Dendritic cell treated with granulocyte-macrophage colony-stimulating factor and Interleukin-4, amounts not matched to agents 40 ng/mL and 50 ng/mL, for 4 days (primary cell): ENCODE measurements at regions not wholly inside any gene's neighbourhood (a gene's known extent, or its start where the extent isn't known, plus 50 kb on each side); places are given as distances from the start of the nearest gene placed in this dataset.
"Not testable (repeated sequence)": the region's sequence is repeated elsewhere in the genome, so short reads cannot be mapped to it uniquely, and the experiment has no call there.

ENCODE experiments used
- H3K27ac Mint-ChIP-seq: one replicate; pipeline ENCODE4 v1.8.0; 2022; ENCODE audit warnings: mild to moderate bottlenecking, mixed read lengths
- H3K27me3 Mint-ChIP-seq: one replicate; pipeline ENCODE4 v1.8.0; 2022; ENCODE audit warnings: mild to moderate bottlenecking, mixed read lengths
- H3K36me3 Mint-ChIP-seq: one replicate; pipeline ENCODE4 v1.8.0; 2022; ENCODE audit warnings: low read depth, mixed read lengths
- H3K4me1 Mint-ChIP-seq: one replicate; pipeline ENCODE4 v1.8.0; 2022; ENCODE audit warnings: low read depth, mixed read lengths
- H3K4me3 Mint-ChIP-seq: one replicate; pipeline ENCODE4 v1.8.0; 2022; ENCODE audit warnings: mild to moderate bottlenecking, moderate library complexity, mixed read lengths
- H3K9me3 Mint-ChIP-seq: one replicate; pipeline ENCODE4 v1.8.0; 2022; ENCODE audit warnings: mixed read lengths
- intact Hi-C: fragments of 100-400 bp; cut with micrococcal nuclease; formaldehyde crosslinking; loops from one replicate; pipeline ENCODE4 v1.15.0; 2022

DNA sequence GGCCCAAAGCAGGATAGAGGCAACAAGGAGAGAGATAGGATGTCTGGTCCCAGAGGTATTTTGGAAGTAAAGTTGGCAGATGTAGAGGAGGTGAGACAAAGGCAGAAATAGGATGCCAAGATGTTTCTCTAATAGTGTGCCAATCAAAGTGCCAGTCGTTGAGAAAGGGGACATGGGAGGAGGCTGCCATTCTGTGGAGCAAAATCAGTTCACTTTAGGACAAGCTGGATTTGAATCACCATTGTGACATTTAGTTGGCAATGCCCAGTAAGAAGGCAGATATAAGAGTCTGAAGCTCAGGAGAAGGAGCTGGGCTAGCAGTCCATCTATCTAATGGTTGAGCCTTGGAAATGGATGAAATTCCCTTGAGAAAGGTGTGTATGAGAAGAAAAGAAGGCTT, 53.8 kb downstream of the ADRB2 start:
- Mint-ChIP-seq H3K27me3 (no peaks in the 10 kb centered on the region), H3K4me1 (peaks cover 46% of the 10 kb centered on the region), H3K4me3 (no peak overlapping the region), H3K36me3 (no peaks in the 10 kb centered on the region), H3K9me3 (peaks cover 5% of the 10 kb centered on the region), H3K27ac (no peak overlapping the region)
- intact Hi-C loops: no loop called here

- H3K4me1 Mint-ChIP-seq: peaks cover 46% of the 10 kb centered on the region
Observed at GRCh38 chr5:148880696-148881095, 54.3 kb downstream of the ADRB2 start.

GRCh38 chr5:148882332-148882731, 55.9 kb downstream of the ADRB2 start:
- H3K4me3 Mint-ChIP-seq: no peak overlapping the region
- no peaks in the 10 kb centered on the region for H3K36me3 Mint-ChIP-seq
- H3K27ac Mint-ChIP-seq: no peak overlapping the region
- H3K4me1 Mint-ChIP-seq: peaks cover 40% of the 10 kb centered on the region
- intact Hi-C loops: no loop called here
- peaks cover 13% of the 10 kb centered on the region for H3K9me3 Mint-ChIP-seq
- no peaks in the 10 kb centered on the region for H3K27me3 Mint-ChIP-seq

More at GRCh38 chr5:148880696-148881095, 54.3 kb downstream of the ADRB2 start:
- Mint-ChIP-seq H3K4me3 (no peak overlapping the region), H3K36me3 (no peaks in the 10 kb centered on the region), H3K27ac (no peak overlapping the region), H3K27me3 (no peaks in the 10 kb centered on the region), H3K9me3 (peaks cover 10% of the 10 kb centered on the region)
- intact Hi-C loops: no loop called here

DNA sequence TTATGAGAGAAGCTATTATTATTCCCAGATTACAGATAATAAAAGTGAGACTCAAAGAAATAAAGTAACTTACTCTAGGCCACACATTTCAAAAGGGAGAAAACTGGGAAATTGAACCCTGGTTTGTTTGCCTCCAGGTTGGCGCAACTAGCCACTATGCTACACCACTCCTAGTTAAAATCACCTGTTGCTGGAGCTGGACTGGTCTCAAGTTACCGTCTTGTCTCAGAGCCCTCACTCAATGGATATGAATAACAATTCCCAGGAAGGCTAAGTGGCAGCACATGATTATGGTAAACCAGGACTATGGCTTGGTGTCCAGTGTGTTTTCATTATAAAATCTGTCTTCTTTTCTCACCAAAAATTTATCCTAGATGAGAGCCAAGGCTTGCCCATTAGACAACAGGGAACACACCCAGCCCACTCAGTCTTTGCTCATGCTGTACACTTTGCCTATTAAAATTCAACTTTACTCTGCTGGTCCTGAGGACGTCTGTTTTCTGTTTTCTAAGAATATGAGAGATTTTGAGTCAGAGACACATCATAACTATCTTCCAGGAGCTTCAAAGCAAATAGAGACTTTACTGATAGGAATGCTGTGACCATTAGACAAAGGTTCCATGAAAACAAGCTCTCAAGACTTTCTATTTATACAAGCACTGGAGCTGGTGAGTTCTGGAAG, 58.1 kb downstream of the ADRB2 start:
- Mint-ChIP-seq H3K9me3 (peaks cover 13% of the 10 kb centered on the region), H3K27me3 (peaks cover 1% of the 10 kb centered on the region), H3K4me1 (peaks cover 28% of the 10 kb centered on the region), H3K27ac (no peak overlapping the region), H3K36me3 (no peaks in the 10 kb centered on the region), H3K4me3 (no peak overlapping the region)
- intact Hi-C loops: no loop called here

DNA sequence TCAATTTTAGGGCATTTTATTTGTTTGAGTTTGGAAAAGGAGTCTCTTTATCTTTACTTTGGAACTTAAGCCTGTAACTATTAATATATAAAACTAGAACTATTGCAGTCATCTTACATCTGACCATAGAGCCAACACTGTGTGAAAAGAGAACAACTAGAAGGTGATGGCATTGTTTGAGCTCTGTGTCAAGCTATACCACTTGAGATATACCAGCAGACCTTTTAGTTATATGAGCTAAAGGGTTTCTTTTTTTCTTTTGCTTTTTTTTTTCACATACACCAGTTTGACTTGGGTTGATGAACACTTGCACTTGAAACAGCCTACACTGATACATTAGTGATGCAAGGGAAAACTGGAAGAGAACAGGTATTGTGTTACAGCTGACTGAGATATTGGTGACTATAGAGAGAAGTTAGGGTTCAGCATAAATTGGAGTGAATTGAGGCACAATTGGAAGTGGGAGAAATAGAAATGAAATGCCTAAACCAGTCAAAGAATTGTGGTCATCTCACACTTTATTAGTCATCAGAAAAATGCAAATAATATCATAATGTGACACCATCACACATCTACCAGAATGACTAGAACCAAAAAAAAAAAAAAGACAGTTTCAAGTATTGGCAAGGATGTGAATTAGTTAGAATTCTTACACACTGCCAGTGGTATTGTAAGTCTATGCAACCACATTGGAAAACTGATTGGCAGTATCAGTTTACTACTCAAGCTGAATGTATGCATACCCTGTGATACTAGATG, 60.9 kb downstream of the ADRB2 start:
- no peaks in the 10 kb centered on the region for H3K36me3 Mint-ChIP-seq

DNA sequence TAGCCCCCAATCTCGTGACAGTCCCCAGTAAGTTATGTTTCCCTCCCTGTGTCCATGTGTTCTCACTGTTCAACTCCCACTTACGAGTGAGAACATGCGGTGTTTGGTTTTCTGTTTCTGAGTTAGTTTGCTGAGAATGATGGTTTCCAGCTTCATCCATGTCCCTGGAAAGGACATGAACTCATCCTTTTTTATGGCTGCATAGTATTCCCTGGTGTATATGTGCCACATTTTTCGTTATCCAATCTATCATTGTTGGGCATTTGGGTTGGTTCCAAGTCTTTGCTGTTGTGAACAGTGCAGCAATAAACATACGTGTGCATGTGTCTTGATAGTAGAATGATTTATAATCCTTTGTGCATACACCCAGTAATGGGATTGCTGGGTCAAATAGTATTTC, 63.5 kb downstream of the ADRB2 start:
- intact Hi-C loops, H3K4me1 Mint-ChIP-seq, H3K27me3 Mint-ChIP-seq, H3K27ac Mint-ChIP-seq, H3K4me3 Mint-ChIP-seq, H3K36me3 Mint-ChIP-seq: not testable (repeated sequence)
- H3K9me3 Mint-ChIP-seq: peaks cover 44% of the 10 kb centered on the region

More for the DNA sequence above, 60.9 kb downstream of the ADRB2 start:
- H3K4me3 Mint-ChIP-seq: no peak overlapping the region
- H3K27me3 Mint-ChIP-seq: peaks cover 1% of the 10 kb centered on the region
- H3K4me1 Mint-ChIP-seq: peaks cover 9% of the 10 kb centered on the region
- intact Hi-C loops: no loop called here
- H3K9me3 Mint-ChIP-seq: peaks cover 21% of the 10 kb centered on the region
- H3K27ac Mint-ChIP-seq: no peak overlapping the region

GRCh38 chr5:148895441-148895840, 69.0 kb downstream of the ADRB2 start:
- H3K9me3 Mint-ChIP-seq: peaks cover 26% of the 10 kb centered on the region
- intact Hi-C loops: not testable (repeated sequence)

DNA sequence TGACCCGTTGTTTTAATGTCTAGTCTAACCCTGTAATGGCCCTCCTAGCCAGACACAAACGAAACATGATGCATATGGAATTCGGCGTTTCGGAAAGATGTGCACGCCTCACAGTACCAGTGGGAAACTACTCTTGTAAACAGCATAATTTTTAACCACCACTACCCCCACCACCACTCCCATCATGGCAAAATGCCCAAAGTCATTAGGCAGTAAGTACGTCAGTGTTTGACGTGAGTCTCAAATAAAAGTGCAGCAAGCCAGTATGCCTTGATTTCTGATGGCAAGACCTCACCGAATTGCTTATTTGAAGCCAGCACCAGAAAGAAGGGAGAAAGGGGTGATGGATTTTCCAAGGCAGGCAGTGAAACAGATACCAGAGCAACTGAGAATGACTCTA, 71.4 kb downstream of the ADRB2 start:
- H3K9me3 Mint-ChIP-seq: peaks cover 22% of the 10 kb centered on the region
- no peak overlapping the region for H3K4me3 Mint-ChIP-seq
- no peaks in the 10 kb centered on the region for H3K4me1 Mint-ChIP-seq
- no peaks in the 10 kb centered on the region for H3K36me3 Mint-ChIP-seq
- no peak overlapping the region for H3K27ac Mint-ChIP-seq
- no peaks in the 10 kb centered on the region for H3K27me3 Mint-ChIP-seq
- intact Hi-C loops: no loop called here

More at GRCh38 chr5:148895441-148895840, 69.0 kb downstream of the ADRB2 start:
- H3K4me1 Mint-ChIP-seq, H3K27ac Mint-ChIP-seq, H3K27me3 Mint-ChIP-seq, H3K36me3 Mint-ChIP-seq, H3K4me3 Mint-ChIP-seq: not testable (repeated sequence)

DNA sequence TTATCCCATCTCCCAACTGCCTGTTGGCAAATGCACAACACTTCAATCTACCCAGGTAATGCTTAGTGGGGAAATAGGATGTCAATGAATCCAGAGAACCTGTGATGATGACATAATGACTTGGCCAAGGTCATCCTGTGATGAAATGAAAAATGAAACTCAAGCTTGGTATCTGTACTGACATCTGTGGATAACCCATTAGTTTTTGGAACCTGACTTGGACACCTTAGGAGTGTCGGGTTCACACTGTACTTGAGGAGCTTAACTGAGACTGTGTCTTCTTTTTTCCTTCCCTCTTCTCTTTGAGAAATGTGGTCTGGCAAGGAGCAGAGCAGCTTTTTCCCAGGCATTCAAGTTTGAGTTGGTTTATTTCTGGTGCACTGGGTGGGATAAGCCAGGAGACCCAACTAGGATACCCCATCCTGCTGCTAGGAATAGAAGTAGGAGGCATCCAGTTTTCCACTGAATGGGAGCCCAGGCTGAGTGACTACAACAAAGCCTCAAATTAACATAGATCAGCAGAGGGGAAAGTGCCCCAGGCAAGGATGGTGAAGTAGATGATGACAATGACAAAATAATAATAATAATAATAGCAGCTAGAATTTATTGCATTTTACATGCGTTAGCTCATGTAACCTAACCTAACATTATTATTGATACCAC, 72.1 kb downstream of the ADRB2 start:
- intact Hi-C loops: no loop called here
- no peak overlapping the region for H3K4me3 Mint-ChIP-seq

GRCh38 chr5:148899993-148900392, 73.6 kb downstream of the ADRB2 start:
- no peak overlapping the region for H3K27ac Mint-ChIP-seq

More for the DNA sequence above, 72.1 kb downstream of the ADRB2 start:
- Mint-ChIP-seq H3K27me3 (no peaks in the 10 kb centered on the region), H3K9me3 (peaks cover 15% of the 10 kb centered on the region), H3K27ac (no peak overlapping the region), H3K36me3 (no peaks in the 10 kb centered on the region), H3K4me1 (no peaks in the 10 kb centered on the region)

GRCh38 chr5:148902478-148902877, 76.1 kb downstream of the ADRB2 start:
- Mint-ChIP-seq H3K27ac (no peak overlapping the region), H3K4me3 (no peak overlapping the region), H3K4me1 (no peaks in the 10 kb centered on the region), H3K36me3 (no peaks in the 10 kb centered on the region), H3K27me3 (no peaks in the 10 kb centered on the region), H3K9me3 (no peaks in the 10 kb centered on the region)
- intact Hi-C loops: no loop called here

More at GRCh38 chr5:148899993-148900392, 73.6 kb downstream of the ADRB2 start:
- Mint-ChIP-seq H3K4me3 (no peak overlapping the region), H3K27me3 (no peaks in the 10 kb centered on the region), H3K36me3 (no peaks in the 10 kb centered on the region), H3K4me1 (no peaks in the 10 kb centered on the region), H3K9me3 (peaks cover under 1% of the 10 kb centered on the region)
- intact Hi-C loops: no loop called here

DNA sequence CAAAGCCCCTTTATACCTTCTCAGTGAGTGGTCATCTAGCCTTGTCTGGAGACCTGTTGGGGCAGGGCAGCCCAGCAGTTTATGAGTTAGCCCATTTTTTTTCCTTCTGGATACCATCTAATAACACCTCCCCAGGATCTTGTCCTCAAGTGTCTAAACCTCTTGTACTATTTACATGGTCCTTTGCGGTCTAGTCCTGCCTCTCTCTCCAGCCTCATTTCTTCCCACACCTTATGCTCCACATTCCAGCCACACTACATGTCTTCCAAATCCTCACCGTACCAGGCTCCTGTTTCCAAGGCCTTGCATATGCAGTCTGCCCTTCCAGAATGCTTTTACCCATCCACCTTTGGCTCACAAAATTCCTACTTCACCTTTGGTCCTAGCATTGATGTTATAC, 77.2 kb downstream of the ADRB2 start:
- Mint-ChIP-seq H3K27ac (no peak overlapping the region), H3K36me3 (no peaks in the 10 kb centered on the region), H3K27me3 (no peaks in the 10 kb centered on the region), H3K9me3 (no peaks in the 10 kb centered on the region), H3K4me1 (no peaks in the 10 kb centered on the region), H3K4me3 (no peak overlapping the region)
- intact Hi-C loops: no loop called here

GRCh38 chr5:148904440-148904839, 78.0 kb downstream of the ADRB2 start:
- H3K27ac Mint-ChIP-seq: no peak overlapping the region
- H3K4me1 Mint-ChIP-seq: no peaks in the 10 kb centered on the region
- H3K9me3 Mint-ChIP-seq: no peaks in the 10 kb centered on the region

DNA sequence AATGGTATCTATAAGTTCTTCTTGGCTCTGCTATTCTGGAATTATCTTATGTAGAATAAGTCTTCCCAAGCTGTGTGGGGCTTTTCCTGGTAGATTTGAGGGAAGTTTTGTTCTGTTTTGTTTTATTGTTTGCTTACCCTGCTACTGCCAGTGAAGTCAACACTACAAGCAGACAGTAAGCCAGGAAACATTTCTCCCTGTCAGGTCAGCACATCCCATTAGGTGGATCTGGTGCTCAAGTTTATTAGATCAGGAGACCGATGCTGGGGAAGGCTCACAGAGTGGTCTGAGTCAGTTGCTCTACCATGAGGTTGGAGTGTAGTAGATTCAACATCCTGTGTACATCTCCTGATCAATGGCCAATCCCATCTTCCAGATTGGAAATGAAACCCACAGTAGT, 79.1 kb downstream of the ADRB2 start:
- Mint-ChIP-seq H3K36me3 (no peaks in the 10 kb centered on the region), H3K4me3 (no peak overlapping the region), H3K9me3 (no peaks in the 10 kb centered on the region), H3K27me3 (no peaks in the 10 kb centered on the region), H3K27ac (no peak overlapping the region), H3K4me1 (peaks cover 11% of the 10 kb centered on the region)
- intact Hi-C loops: no loop called here

More at GRCh38 chr5:148904440-148904839, 78.0 kb downstream of the ADRB2 start:
- no peaks in the 10 kb centered on the region for H3K27me3 Mint-ChIP-seq
- intact Hi-C loops: no loop called here
- H3K4me3 Mint-ChIP-seq: no peak overlapping the region
- no peaks in the 10 kb centered on the region for H3K36me3 Mint-ChIP-seq
